Spleen (tissue), 11 donors: ENCODE measurements at regions not wholly inside any gene's neighbourhood (a gene's known extent, or its start where the extent isn't known, plus 50 kb on each side); places are given as distances from the start of the nearest gene placed in this dataset.
A peak's percentile ranks its signal among the peaks of the same experiment; 100 is the strongest.

ENCODE experiments used
- DNase-seq: peaks from one replicate; pipeline ENCODE4 v3.0.0-alpha.2; 2020
- H3K27ac ChIP-seq, 8 donors: fragments of 200-600 bp; sonication (generic) in 7 of 8; 1 replicate in 4 of 8; 2 replicates in 4 of 8; pipeline versions ENCODE4 v1.5.0 to v1.8.0; 2016 to 2021; ENCODE audit warnings: inconsistent platforms in 4 of 8, mild to moderate bottlenecking in 4 of 8, moderate library complexity in 1 of 8
- H3K27me3 ChIP-seq, 7 donors: fragments of 200-600 bp; sonication (generic) in 6 of 7; replicated peaks in 1 of 7; 1 replicate in 4 of 7; 2 replicates in 3 of 7; pipeline versions ENCODE4 v1.5.0 to v1.8.0; 2016 to 2021; ENCODE audit warnings: inconsistent platforms in 3 of 7, mild to moderate bottlenecking in 1 of 7
- H3K36me3 ChIP-seq, 6 donors: fragments of 200-600 bp; sonication (generic) in 5 of 6; 1 replicate in 4 of 6; 2 replicates in 2 of 6; pipeline versions ENCODE4 v1.5.0 to v1.8.0; 2016 to 2021; ENCODE audit warnings: inconsistent platforms in 2 of 6
- H3K4me1 ChIP-seq, 6 donors: fragments of 200-600 bp; sonication (generic) in 5 of 6; 1 replicate in 3 of 6; 2 replicates in 3 of 6; pipeline versions ENCODE4 v1.5.0 to v1.8.0; 2016 to 2021; ENCODE audit warnings: inconsistent platforms in 3 of 6
- H3K4me3 ChIP-seq, 8 donors: fragments of 200-600 bp; sonication (generic) in 7 of 8; 1 replicate in 4 of 8; 2 replicates in 4 of 8; pipeline versions ENCODE4 v1.5.0 to v1.8.0; 2016 to 2021; ENCODE audit warnings: inconsistent platforms in 4 of 8, mild to moderate bottlenecking in 4 of 8, moderate library complexity in 2 of 8
- H3K9me3 ChIP-seq, 8 donors: fragments of 200-600 bp; sonication (generic) in 7 of 8; 1 replicate in 4 of 8; 2 replicates in 4 of 8; pipeline versions ENCODE4 v1.5.0 to v1.8.0; 2016 to 2021; ENCODE audit warnings: inconsistent platforms in 4 of 8
- CTCF ChIP-seq, 11 experiments: fragments of 200-600 bp in 7 of 11; fragments of 450-650 bp in 4 of 11; sonication (generic) in 4 of 11; IDR thresholded peaks in 8 of 11; conservative IDR thresholded peaks in 3 of 11; 1 replicate in 7 of 11; 2 replicates in 4 of 11; pipeline versions ENCODE4 v1.4.0 to v1.8.0; 2016 to 2021; ENCODE audit warnings: antibody characterized with exemption in 11 of 11, inconsistent platforms in 4 of 11, mild to moderate bottlenecking in 1 of 11
- POLR2A ChIP-seq, 3 donors: fragments of 450-650 bp; IDR thresholded peaks; one replicate each; pipeline ENCODE4 v1.5.1; 2017; ENCODE audit warnings: antibody characterized with exemption in 3 of 3, mild to moderate bottlenecking in 1 of 3
- POLR2AphosphoS5 ChIP-seq, 3 donors: sonication (generic); formaldehyde crosslinking; IDR thresholded peaks; one replicate each; pipeline ENCODE4 v1.5.1; 2017; ENCODE audit warnings: antibody characterized with exemption in 3 of 3
- WGBS, 5 donors: extraction: QIAGEN DNeasy Blood & Tissue Kit in 3 of 5; methylation state at CpG; one replicate each; pipeline versions ENCODE4 v1.1.5 to v1.1.7; 2013 to 2018; 5-methylcytosine and 5-hydroxymethylcytosine counted together
- intact Hi-C: fragments of 100-400 bp; cut with DNase I; formaldehyde crosslinking; loops from one replicate; pipeline ENCODE4 v1.15.0; 2023; ENCODE audit warnings: low total_unique reads
- donor health status: healthy with polysubstance abuse.
- donor health status: DM: no; HTN: no; CAD: no; lungs with moderate emphysema.
- donor health status: DM: no; HTN: no; CAD: no.
- donor health status: Bipolar disorder and iron deficiency.
- donor health status: healthy.
- donor health status: DM: no; HTN: no; CAD: no.
- donor health status: DM: yes; HTN: yes; CAD: no.

- Histone ChIP-seq H3K27me3 (no peaks in the 10 kb centered on the region), H3K27ac (no peak overlapping the region), H3K36me3 (no peaks in the 10 kb centered on the region), H3K4me3 (no peak overlapping the region), H3K4me1 (no peaks in the 10 kb centered on the region), H3K9me3 (peaks cover 0 to 7% (median 2%) of the 10 kb centered on the region in 8 donors)
- TF ChIP-seq POLR2A (IDR thresholded peaks at IDR 0.05) (no peak), CTCF (IDR thresholded peaks at IDR 0.05 in 8 of 11, conservative IDR thresholded peaks at IDR 0.05 in 3 of 11) (peak in 1 of 11 experiments; percentile 14), POLR2AphosphoS5 (IDR thresholded peaks at IDR 0.05) (no peak)
- no peak for DNase-seq
- intact Hi-C loops, result no loop called here
- WGBS, 5 donors, result 71 to 93% (median 82%) methylated on average over 3 of the region's 3 CpGs
Measured at GRCh38 chr11:101759771-101760450, 154.9 kb upstream of the CEP126 start.

- Histone ChIP-seq H3K27me3 (no peaks in the 10 kb centered on the region), H3K4me1 (no peaks in the 10 kb centered on the region), H3K36me3 (no peaks in the 10 kb centered on the region), H3K4me3 (no peak overlapping the region), H3K9me3 (peaks cover 0 to 7% (median 2%) of the 10 kb centered on the region in 8 donors), H3K27ac (no peak overlapping the region)
- intact Hi-C loops, result no loop called here
- no peak for TF ChIP-seq POLR2A (IDR thresholded peaks at IDR 0.05)
- TF ChIP-seq POLR2AphosphoS5 (IDR thresholded peaks at IDR 0.05), result no peak
- no peak for TF ChIP-seq CTCF (IDR thresholded peaks at IDR 0.05 in 8 of 11, conservative IDR thresholded peaks at IDR 0.05 in 3 of 11)
- DNase-seq, result no peak
- 78 to 100% (median 88%) methylated on average over 1 of the region's 1 CpG for WGBS, 5 donors
Measured at GRCh38 chr11:101757741-101758140, 157.1 kb upstream of the CEP126 start.

- intact Hi-C loops, result no loop called here
- peak overlapping the region in 1 of 8 donors; percentile 8 for H3K27ac ChIP-seq
- H3K27me3 ChIP-seq, result no peaks in the 10 kb centered on the region
- H3K4me1 ChIP-seq, result no peaks in the 10 kb centered on the region
- WGBS, 5 donors, result 66 to 83% (median 77%) methylated on average over 3 of the region's 3 CpGs
- no peak for DNase-seq
- H3K36me3 ChIP-seq, result no peaks in the 10 kb centered on the region
- no peak overlapping the region for H3K4me3 ChIP-seq
- no peaks in the 10 kb centered on the region for H3K9me3 ChIP-seq
- TF ChIP-seq CTCF (IDR thresholded peaks at IDR 0.05 in 8 of 11, conservative IDR thresholded peaks at IDR 0.05 in 3 of 11), result no peak
Measured at GRCh38 chr11:101748572-101749344, 165.0 kb upstream of the TRPC6 start.

- no peaks in the 10 kb centered on the region for H3K4me1 ChIP-seq
- no peak overlapping the region for H3K27ac ChIP-seq
- no peak for DNase-seq
- intact Hi-C loops, result no loop called here
- H3K9me3 ChIP-seq, result no peaks in the 10 kb centered on the region
- H3K27me3 ChIP-seq, result no peaks in the 10 kb centered on the region
- no peaks in the 10 kb centered on the region for H3K36me3 ChIP-seq
- no peak overlapping the region for H3K4me3 ChIP-seq
- 11 to 45% (median 25%) methylated on average over 1 of the region's 1 CpG for WGBS, 5 donors
- TF ChIP-seq CTCF (IDR thresholded peaks at IDR 0.05 in 8 of 11, conservative IDR thresholded peaks at IDR 0.05 in 3 of 11) (no peak), POLR2A (IDR thresholded peaks at IDR 0.05) (no peak), POLR2AphosphoS5 (IDR thresholded peaks at IDR 0.05) (no peak)
Measured at GRCh38 chr11:101745756-101746155, 161.9 kb upstream of the TRPC6 start.
